ENCODE measurements at regions not wholly inside any gene's neighbourhood (a gene's known extent, or its start where the extent isn't known, plus 50 kb on each side); places are given as distances from the start of the nearest gene placed in this dataset.

- Histone ChIP-seq H3K27ac (ENCODE audit: insufficient read depth, low read length) (no peak overlapping the region), H4K20me1 (ENCODE audit: control insufficient read depth, extremely low read depth, insufficient read depth, low read length) (no peaks in the 10 kb centered on the region), H3K4me1 (ENCODE audit: control insufficient read depth, extremely low read depth, insufficient read depth, low read length) (no peaks in the 10 kb centered on the region), H3K9me3 (ENCODE audit: control insufficient read depth, insufficient read depth, low read depth, low read length) (no peaks in the 10 kb centered on the region), H3K36me3 (ENCODE audit: control insufficient read depth, insufficient read depth, low read length) (no peaks in the 10 kb centered on the region), H3K79me2 (ENCODE audit: control insufficient read depth, insufficient read depth, low read length) (no peaks in the 10 kb centered on the region), H3K4me3 (replicated peaks in 1 of 4; ENCODE audit: control extremely low read depth in 1 of 4, insufficient read depth in 1 of 4, low read depth in 3 of 4, low read length in 4 of 4) (no peak overlapping the region), H3K9ac (ENCODE audit: insufficient read depth, low read length) (no peak overlapping the region), H3K27me3 (ENCODE audit: control insufficient read depth, insufficient read depth, low read length) (no peaks in the 10 kb centered on the region), H2AFZ (ENCODE audit: low read length) (no peak overlapping the region), H3K4me2 (ENCODE audit: extremely low read depth, insufficient read depth, low read length) (no peak overlapping the region)
- TF ChIP-seq EZH2 (IDR thresholded peaks at IDR 0.05; ENCODE audit: low read length, missing control alignments) (no peak), CTCF (conservative IDR thresholded peaks at IDR 0.05 in 1 of 2, IDR thresholded peaks at IDR 0.05 in 1 of 2; ENCODE audit: low read depth in 1 of 2, low read length in 2 of 2) (no peak)
- DNase-seq (ENCODE audit: low read depth in 2 of 2), result peak in 1 of 2 donors; percentile 14
Measured at GRCh38 chr7:85565276-85565675, 378.4 kb upstream of the SEMA3D start.

GRCh38 chr7:85564861-85565260 is 378.0 kb upstream of the SEMA3D start:
- Histone ChIP-seq H3K9ac (ENCODE audit: insufficient read depth, low read length) (no peak overlapping the region), H3K27ac (ENCODE audit: insufficient read depth, low read length) (no peak overlapping the region), H2AFZ (ENCODE audit: low read length) (no peak overlapping the region), H3K4me1 (ENCODE audit: control insufficient read depth, extremely low read depth, insufficient read depth, low read length) (no peaks in the 10 kb centered on the region), H3K36me3 (ENCODE audit: control insufficient read depth, insufficient read depth, low read length) (no peaks in the 10 kb centered on the region), H3K79me2 (ENCODE audit: control insufficient read depth, insufficient read depth, low read length) (no peaks in the 10 kb centered on the region), H4K20me1 (ENCODE audit: control insufficient read depth, extremely low read depth, insufficient read depth, low read length) (no peaks in the 10 kb centered on the region), H3K27me3 (ENCODE audit: control insufficient read depth, insufficient read depth, low read length) (no peaks in the 10 kb centered on the region), H3K4me3 (replicated peaks in 1 of 4; ENCODE audit: control extremely low read depth in 1 of 4, insufficient read depth in 1 of 4, low read depth in 3 of 4, low read length in 4 of 4) (no peak overlapping the region), H3K4me2 (ENCODE audit: extremely low read depth, insufficient read depth, low read length) (no peak overlapping the region), H3K9me3 (ENCODE audit: control insufficient read depth, insufficient read depth, low read depth, low read length) (no peaks in the 10 kb centered on the region)
- peak in 1 of 2 donors; percentile 22 for DNase-seq (ENCODE audit: low read depth in 2 of 2)
- TF ChIP-seq CTCF (conservative IDR thresholded peaks at IDR 0.05 in 1 of 2, IDR thresholded peaks at IDR 0.05 in 1 of 2; ENCODE audit: low read depth in 1 of 2, low read length in 2 of 2) (no peak), EZH2 (IDR thresholded peaks at IDR 0.05; ENCODE audit: low read length, missing control alignments) (no peak)

- no peaks in the 10 kb centered on the region for H3K27me3 ChIP-seq (ENCODE audit: control insufficient read depth, insufficient read depth, low read length)
- TF ChIP-seq EZH2 (IDR thresholded peaks at IDR 0.05; ENCODE audit: low read length, missing control alignments), result no peak
- no peak for TF ChIP-seq CTCF (conservative IDR thresholded peaks at IDR 0.05 in 1 of 2, IDR thresholded peaks at IDR 0.05 in 1 of 2; ENCODE audit: low read depth in 1 of 2, low read length in 2 of 2)
- H3K4me3 ChIP-seq (replicated peaks in 1 of 4; ENCODE audit: control extremely low read depth in 1 of 4, insufficient read depth in 1 of 4, low read depth in 3 of 4, low read length in 4 of 4), result no peak overlapping the region
- H3K4me1 ChIP-seq (ENCODE audit: control insufficient read depth, extremely low read depth, insufficient read depth, low read length), result no peaks in the 10 kb centered on the region
- no peaks in the 10 kb centered on the region for H3K79me2 ChIP-seq (ENCODE audit: control insufficient read depth, insufficient read depth, low read length)
- no peak overlapping the region for H3K4me2 ChIP-seq (ENCODE audit: extremely low read depth, insufficient read depth, low read length)
- H2AFZ ChIP-seq (ENCODE audit: low read length), result no peak overlapping the region
- H4K20me1 ChIP-seq (ENCODE audit: control insufficient read depth, extremely low read depth, insufficient read depth, low read length), result no peaks in the 10 kb centered on the region
- no peaks in the 10 kb centered on the region for H3K9me3 ChIP-seq (ENCODE audit: control insufficient read depth, insufficient read depth, low read depth, low read length)
- H3K9ac ChIP-seq (ENCODE audit: insufficient read depth, low read length), result no peak overlapping the region
- H3K36me3 ChIP-seq (ENCODE audit: control insufficient read depth, insufficient read depth, low read length), result no peaks in the 10 kb centered on the region
- H3K27ac ChIP-seq (ENCODE audit: insufficient read depth, low read length), result no peak overlapping the region
- no peak for DNase-seq (ENCODE audit: low read depth in 2 of 2)
Measured at GRCh38 chr7:85561706-85562105, 374.9 kb upstream of the SEMA3D start.
